ENCODE measurements at regions not wholly inside any gene's neighbourhood (a gene's known extent, or its start where the extent isn't known, plus 50 kb on each side); places are given as distances from the start of the nearest gene placed in this dataset.
A peak's percentile ranks its signal among the peaks of the same experiment; 100 is the strongest.

GRCh38 chr9:20291201-20291600 lies 331.1 kb downstream of the MLLT3 start:
- Mint-ChIP-seq H3K36me3 (ENCODE audit: low read depth) (no peaks in the 10 kb centered on the region), H3K4me1 (ENCODE audit: low read depth) (no peaks in the 10 kb centered on the region), H3K4me3 (no peak overlapping the region), H3K9me3 (peaks cover 4% of the 10 kb centered on the region), H3K27me3 (no peaks in the 10 kb centered on the region), H3K27ac (no peak overlapping the region)

GRCh38 chr9:20290257-20290656 lies 332.0 kb downstream of the MLLT3 start:
- no peak overlapping the region for H3K4me3 Mint-ChIP-seq
- no peaks in the 10 kb centered on the region for H3K4me1 Mint-ChIP-seq (ENCODE audit: low read depth)
- no peaks in the 10 kb centered on the region for H3K27me3 Mint-ChIP-seq
- H3K9me3 Mint-ChIP-seq: peaks cover 4% of the 10 kb centered on the region
- no peaks in the 10 kb centered on the region for H3K36me3 Mint-ChIP-seq (ENCODE audit: low read depth)
- no peak overlapping the region for H3K27ac Mint-ChIP-seq

- Mint-ChIP-seq H3K9me3 (peaks cover 4% of the 10 kb centered on the region), H3K27me3 (no peaks in the 10 kb centered on the region), H3K4me1 (ENCODE audit: low read depth) (no peaks in the 10 kb centered on the region), H3K4me3 (no peak overlapping the region), H3K27ac (no peak overlapping the region), H3K36me3 (ENCODE audit: low read depth) (no peaks in the 10 kb centered on the region)
These were observed 332.8 kb downstream of the MLLT3 start for GRCh38 chr9:20289423-20290010.

GRCh38 chr9:20286969-20287368 lies 335.3 kb downstream of the MLLT3 start:
- no peaks in the 10 kb centered on the region for H3K4me1 Mint-ChIP-seq (ENCODE audit: low read depth)
- H3K27me3 Mint-ChIP-seq: no peaks in the 10 kb centered on the region
- peaks cover 4% of the 10 kb centered on the region for H3K9me3 Mint-ChIP-seq
- no peak overlapping the region for H3K4me3 Mint-ChIP-seq
- no peaks in the 10 kb centered on the region for H3K36me3 Mint-ChIP-seq (ENCODE audit: low read depth)
- H3K27ac Mint-ChIP-seq: no peak overlapping the region

GRCh38 chr9:20286154-20286700 lies 336.1 kb downstream of the MLLT3 start:
- H3K27me3 Mint-ChIP-seq: no peaks in the 10 kb centered on the region
- no peaks in the 10 kb centered on the region for H3K36me3 Mint-ChIP-seq (ENCODE audit: low read depth)
- H3K4me1 Mint-ChIP-seq (ENCODE audit: low read depth): no peaks in the 10 kb centered on the region
- peaks cover 4% of the 10 kb centered on the region for H3K9me3 Mint-ChIP-seq
- no peak overlapping the region for H3K4me3 Mint-ChIP-seq
- no peak overlapping the region for H3K27ac Mint-ChIP-seq

- Mint-ChIP-seq H3K9me3 (no peaks in the 10 kb centered on the region), H3K4me3 (no peak overlapping the region), H3K4me1 (ENCODE audit: low read depth) (no peaks in the 10 kb centered on the region), H3K36me3 (ENCODE audit: low read depth) (no peaks in the 10 kb centered on the region), H3K27ac (no peak overlapping the region), H3K27me3 (no peaks in the 10 kb centered on the region)
These were observed 337.6 kb downstream of the MLLT3 start for GRCh38 chr9:20284601-20285289.

- peaks cover 2% of the 10 kb centered on the region for H3K36me3 Mint-ChIP-seq (ENCODE audit: low read depth)
- H3K4me1 Mint-ChIP-seq (ENCODE audit: low read depth): no peaks in the 10 kb centered on the region
- H3K27me3 Mint-ChIP-seq: no peaks in the 10 kb centered on the region
- H3K9me3 Mint-ChIP-seq: peaks cover 13% of the 10 kb centered on the region
- H3K4me3 Mint-ChIP-seq: no peak overlapping the region
- no peak overlapping the region for H3K27ac Mint-ChIP-seq
These were observed 342.0 kb downstream of the MLLT3 start for GRCh38 chr9:20280330-20280729.

- Mint-ChIP-seq H3K36me3 (ENCODE audit: low read depth) (peaks cover 4% of the 10 kb centered on the region), H3K4me1 (ENCODE audit: low read depth) (no peaks in the 10 kb centered on the region), H3K27ac (no peak overlapping the region), H3K9me3 (peaks cover 18% of the 10 kb centered on the region), H3K4me3 (no peak overlapping the region), H3K27me3 (no peaks in the 10 kb centered on the region)
These were observed 345.5 kb downstream of the MLLT3 start for GRCh38 chr9:20276762-20277161.

- H3K27ac Mint-ChIP-seq: no peak overlapping the region
- H3K4me1 Mint-ChIP-seq (ENCODE audit: low read depth): peaks cover 19% of the 10 kb centered on the region
- H3K9me3 Mint-ChIP-seq: peaks cover 14% of the 10 kb centered on the region
- no peaks in the 10 kb centered on the region for H3K27me3 Mint-ChIP-seq
- no peak overlapping the region for H3K4me3 Mint-ChIP-seq
- peaks cover 4% of the 10 kb centered on the region for H3K36me3 Mint-ChIP-seq (ENCODE audit: low read depth)
These were observed 350.6 kb downstream of the MLLT3 start for GRCh38 chr9:20271723-20272122.

GRCh38 chr9:20271096-20271495 lies 351.2 kb downstream of the MLLT3 start:
- Mint-ChIP-seq H3K4me3 (no peak overlapping the region), H3K27me3 (no peaks in the 10 kb centered on the region), H3K9me3 (peaks cover 17% of the 10 kb centered on the region), H3K4me1 (ENCODE audit: low read depth) (peaks cover 19% of the 10 kb centered on the region), H3K36me3 (ENCODE audit: low read depth) (peaks cover 8% of the 10 kb centered on the region), H3K27ac (no peak overlapping the region)

- no peaks in the 10 kb centered on the region for H3K27me3 Mint-ChIP-seq
- no peak overlapping the region for H3K4me3 Mint-ChIP-seq
- peaks cover 14% of the 10 kb centered on the region for H3K9me3 Mint-ChIP-seq
- no peak overlapping the region for H3K27ac Mint-ChIP-seq
- peaks cover 4% of the 10 kb centered on the region for H3K36me3 Mint-ChIP-seq (ENCODE audit: low read depth)
- peaks cover 19% of the 10 kb centered on the region for H3K4me1 Mint-ChIP-seq (ENCODE audit: low read depth)
These were observed 352.1 kb downstream of the MLLT3 start for GRCh38 chr9:20270161-20270560.

GRCh38 chr9:20269620-20270019 lies 352.7 kb downstream of the MLLT3 start:
- peaks cover 13% of the 10 kb centered on the region for H3K9me3 Mint-ChIP-seq

GRCh38 chr9:20264896-20265295 lies 357.4 kb downstream of the MLLT3 start:
- H3K36me3 Mint-ChIP-seq (ENCODE audit: low read depth): peaks cover 4% of the 10 kb centered on the region
- H3K27me3 Mint-ChIP-seq: no peaks in the 10 kb centered on the region
- peaks cover 10% of the 10 kb centered on the region for H3K9me3 Mint-ChIP-seq
- H3K4me1 Mint-ChIP-seq (ENCODE audit: low read depth): peaks cover 6% of the 10 kb centered on the region
- H3K27ac Mint-ChIP-seq: no peak overlapping the region
- no peak overlapping the region for H3K4me3 Mint-ChIP-seq

More at GRCh38 chr9:20269620-20270019, 352.7 kb downstream of the MLLT3 start:
- H3K36me3 Mint-ChIP-seq (ENCODE audit: low read depth): peaks cover 4% of the 10 kb centered on the region
- no peak overlapping the region for H3K4me3 Mint-ChIP-seq
- no peaks in the 10 kb centered on the region for H3K27me3 Mint-ChIP-seq
- H3K4me1 Mint-ChIP-seq (ENCODE audit: low read depth): peaks cover 19% of the 10 kb centered on the region
- no peak overlapping the region for H3K27ac Mint-ChIP-seq

- Mint-ChIP-seq H3K36me3 (ENCODE audit: low read depth) (peaks cover 4% of the 10 kb centered on the region), H3K9me3 (peaks cover 5% of the 10 kb centered on the region), H3K27me3 (no peaks in the 10 kb centered on the region), H3K4me3 (no peak overlapping the region), H3K27ac (no peak overlapping the region), H3K4me1 (ENCODE audit: low read depth) (no peaks in the 10 kb centered on the region)
These were observed 359.7 kb downstream of the MLLT3 start for GRCh38 chr9:20262611-20263010.

- Mint-ChIP-seq H3K4me3 (no peak overlapping the region), H3K27ac (peak overlapping the region; percentile 28), H3K36me3 (ENCODE audit: low read depth) (no peaks in the 10 kb centered on the region), H3K9me3 (peaks cover 8% of the 10 kb centered on the region), H3K27me3 (no peaks in the 10 kb centered on the region), H3K4me1 (ENCODE audit: low read depth) (peaks cover 36% of the 10 kb centered on the region)
These were observed 365.9 kb downstream of the MLLT3 start for GRCh38 chr9:20256284-20256948.

Data from stimulated activated naive CD8-positive, alpha-beta T cell treated with anti-CD3 and anti-CD28 coated beads, Interleukin-15, Interleukin-2, amounts not matched to agents 100 ng/mL and 50 ng/mL, for 24 hours (primary cell).